ENCODE measurements at regions not wholly inside any gene's neighbourhood (a gene's known extent, or its start where the extent isn't known, plus 50 kb on each side); places are given as distances from the start of the nearest gene placed in this dataset.

DNA sequence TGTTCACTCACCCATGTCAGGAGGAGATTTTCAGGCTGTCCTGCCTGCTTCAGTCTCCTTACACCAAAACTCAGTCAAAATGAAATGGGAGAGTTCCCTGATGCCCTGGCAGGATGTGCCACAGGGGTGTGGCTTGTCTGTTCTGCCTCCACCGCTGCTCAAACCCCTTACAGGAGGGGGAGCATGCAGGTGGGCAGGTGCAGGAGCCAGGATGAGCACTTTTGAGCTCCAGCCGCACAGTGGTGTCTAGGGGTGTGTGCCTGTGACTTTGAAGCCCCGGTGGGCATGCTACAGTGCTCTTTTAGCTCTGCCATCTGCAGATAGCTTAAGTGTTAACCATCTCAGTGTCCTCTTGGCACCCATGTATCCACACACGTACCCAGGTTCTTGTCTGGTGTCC, 71.9 kb upstream of the IPO5 start (continued):
- TF ChIP-seq ELK1 (IDR thresholded peaks at IDR 0.05; ENCODE audit: low read depth, low read length) (no peak), SREBF2 (IDR thresholded peaks at IDR 0.05) (no peak), E2F6 (IDR thresholded peaks at IDR 0.05; ENCODE audit: borderline replicate concordance, low read depth) (no peak), CHD4 (IDR thresholded peaks at IDR 0.05; ENCODE audit: borderline replicate concordance) (no peak), SMC3 (IDR thresholded peaks at IDR 0.05) (no peak)

DNA sequence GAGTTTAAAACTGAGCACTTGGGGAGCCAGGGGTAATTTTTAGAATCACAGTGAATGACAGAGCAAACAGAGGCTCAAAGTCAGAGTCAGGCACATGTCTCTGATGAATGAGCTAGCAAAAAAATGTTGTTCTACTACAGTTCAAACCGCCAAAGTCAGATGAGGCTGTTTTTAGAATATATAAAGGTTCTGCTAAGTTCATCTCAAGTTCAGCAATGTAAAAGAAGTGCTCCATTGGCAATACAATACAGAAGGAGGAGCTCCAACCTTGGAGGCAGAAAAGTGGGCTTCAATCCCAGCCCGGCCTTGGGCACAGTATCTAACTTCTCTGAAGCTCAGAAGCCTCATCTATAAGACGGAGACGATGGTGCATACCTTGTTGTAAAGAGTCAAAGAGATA, 70.1 kb upstream of the IPO5 start:
- CTCF ChIA-PET, result no interaction called here
- TF ChIP-seq CBX2 (IDR thresholded peaks at IDR 0.05; ENCODE audit: borderline replicate concordance, low read depth) (no peak), NFE2L2 (conservative IDR thresholded peaks at IDR 0.05; ENCODE audit: low read length) (no peak), MYC (IDR thresholded peaks at IDR 0.05; ENCODE audit: borderline replicate concordance, low read length) (no peak)
- no peak overlapping the region for H3K4me3 ChIP-seq
- FAIRE-seq (no peak), ATAC-seq (no peak), DNase-seq (ENCODE audit: low read depth in 1 of 2, low spot score in 1 of 2) (no peak)
- POLR2A ChIA-PET, result no interaction called here
- peaks cover 21% of the 10 kb centered on the region for H3K4me1 ChIP-seq
- 62% methylated on average over 4 of the region's 4 CpGs for WGBS (ENCODE audit: missing lambda C conversion rate)
- no peaks in the 10 kb centered on the region for H3K9me3 ChIP-seq
- no peak overlapping the region for H3K4me2 ChIP-seq
- no peak overlapping the region for H3K27ac ChIP-seq

DNA sequence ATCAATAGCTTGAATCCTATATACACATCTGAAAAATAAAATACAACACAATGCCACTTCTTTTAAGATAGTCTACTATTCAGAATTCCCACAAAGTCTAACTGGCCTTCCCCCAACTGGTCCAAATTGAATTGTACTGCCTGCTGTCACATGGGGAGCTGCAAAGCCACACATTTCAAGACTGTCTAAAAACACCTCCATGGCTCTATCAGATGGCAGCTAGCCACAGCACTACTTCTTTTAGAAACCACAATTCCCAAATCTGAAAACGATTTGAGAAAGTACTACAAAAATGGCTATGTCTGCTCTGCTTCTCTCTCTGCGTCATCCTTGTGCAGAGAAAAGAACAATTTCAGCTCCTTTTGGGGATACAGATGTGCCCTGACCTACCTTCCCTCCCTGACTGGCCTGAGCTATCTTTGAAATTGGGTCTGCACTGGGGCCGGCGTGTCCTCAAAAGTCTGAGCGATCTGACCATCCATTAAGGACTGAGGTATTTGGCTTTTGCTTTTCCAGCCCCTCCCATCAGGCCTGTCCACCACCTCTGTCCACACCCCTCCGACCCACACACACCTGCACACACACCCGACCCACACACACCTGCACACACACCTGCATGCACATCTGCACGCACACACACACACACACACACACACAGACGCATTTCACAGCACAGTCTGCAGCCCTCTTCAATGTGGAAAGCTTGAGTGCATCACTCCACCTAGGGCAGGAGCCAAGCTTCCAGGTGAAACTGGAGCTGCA, 68.6 kb upstream of the IPO5 start:
- CTCF ChIA-PET, result interaction anchor here (0.8 to 1.0 kb wide), 2 partner anchors 29 to 34 kb away, joined by 3 read pairs; no protein-coding TSS in a partner anchor
- 55% methylated on average over 9 of the region's 9 CpGs for WGBS (ENCODE audit: missing lambda C conversion rate)
- Histone ChIP-seq H3K4me3 (no peak overlapping the region), H3K4me1 (peaks cover 12% of the 10 kb centered on the region; the same call in 2 of the 3 replicates), H3K4me2 (no peak overlapping the region), H3K27ac (no peak overlapping the region), H3K9me3 (no peaks in the 10 kb centered on the region)
- POLR2A ChIA-PET, result no interaction called here
- no peak for TF ChIP-seq HDAC2 (IDR thresholded peaks at IDR 0.05)
- no peak for TF ChIP-seq ZFP36 (IDR thresholded peaks at IDR 0.05; ENCODE audit: borderline replicate concordance, partially characterized antibody)
- TF ChIP-seq E2F6 (IDR thresholded peaks at IDR 0.05; ENCODE audit: borderline replicate concordance, low read depth), result no peak
- no peak for TF ChIP-seq CHD2 (IDR thresholded peaks at IDR 0.05; ENCODE audit: low read length, partially characterized antibody)
- ATAC-seq (no peak), DNase-seq (ENCODE audit: low read depth in 1 of 2, low spot score in 1 of 2) (no peak), FAIRE-seq (no peak)

GRCh38 chr13:97885641-97886040, 67.8 kb upstream of the IPO5 start:
- CTCF ChIA-PET, result interaction anchor here (1.0 kb wide), 1 partner anchor 34 kb away, joined by 3 read pairs; no protein-coding TSS in a partner anchor
- no peak for FAIRE-seq

More at GRCh38 chr13:97885641-97886040, 67.8 kb upstream of the IPO5 start:
- H3K4me3 ChIP-seq, result no peak overlapping the region
- 53% methylated on average over 2 of the region's 2 CpGs for WGBS (ENCODE audit: missing lambda C conversion rate)
- TF ChIP-seq, protein P1, sequence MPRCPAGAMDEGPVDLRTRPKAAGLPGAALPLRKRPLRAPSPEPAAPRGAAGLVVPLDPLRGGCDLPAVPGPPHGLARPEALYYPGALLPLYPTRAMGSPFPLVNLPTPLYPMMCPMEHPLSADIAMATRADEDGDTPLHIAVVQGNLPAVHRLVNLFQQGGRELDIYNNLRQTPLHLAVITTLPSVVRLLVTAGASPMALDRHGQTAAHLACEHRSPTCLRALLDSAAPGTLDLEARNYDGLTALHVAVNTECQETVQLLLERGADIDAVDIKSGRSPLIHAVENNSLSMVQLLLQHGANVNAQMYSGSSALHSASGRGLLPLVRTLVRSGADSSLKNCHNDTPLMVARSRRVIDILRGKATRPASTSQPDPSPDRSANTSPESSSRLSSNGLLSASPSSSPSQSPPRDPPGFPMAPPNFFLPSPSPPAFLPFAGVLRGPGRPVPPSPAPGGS (IDR thresholded peaks at IDR 0.05), result no peak
- TF ChIP-seq CHD2 (IDR thresholded peaks at IDR 0.05; ENCODE audit: low read length, partially characterized antibody), result no peak
- TF ChIP-seq SMC3 (IDR thresholded peaks at IDR 0.05), result no peak
- no peak for TF ChIP-seq HOXB5 (CRISPR knock-in tag; IDR thresholded peaks at IDR 0.05)
- TF ChIP-seq RCOR1 (IDR thresholded peaks at IDR 0.05; ENCODE audit: low read depth, low read length), result no peak
- TF ChIP-seq EHMT2 (IDR thresholded peaks at IDR 0.05; ENCODE audit: low read depth), result no peak
- TF ChIP-seq BHLHE40 (IDR thresholded peaks at IDR 0.05; ENCODE audit: low read depth, low read length), result no peak
- TF ChIP-seq ZNF302 (CRISPR knock-in tag; IDR thresholded peaks at IDR 0.05), result no peak
- no peak for TF ChIP-seq POLR2AphosphoS2 (conservative IDR thresholded peaks at IDR 0.05; ENCODE audit: low read length)
- no peak for TF ChIP-seq NFE2L2 (conservative IDR thresholded peaks at IDR 0.05; ENCODE audit: low read length)
- TF ChIP-seq SREBF2 (IDR thresholded peaks at IDR 0.05), result no peak
- no peak for TF ChIP-seq JUN (IDR thresholded peaks at IDR 0.05)
- ATAC-seq, result no peak
- no peak overlapping the region for H3K27ac ChIP-seq
- H3K4me1 ChIP-seq, result peaks cover 4% of the 10 kb centered on the region; the same call in 2 of the 3 replicates
- no peak overlapping the region for H3K4me2 ChIP-seq
- POLR2A ChIA-PET, result no interaction called here
- no peak for DNase-seq (ENCODE audit: low read depth in 1 of 2, low spot score in 1 of 2)
- H3K9me3 ChIP-seq, result no peaks in the 10 kb centered on the region

Data from A549 (cell line).